ENCODE measurements at regions not wholly inside any gene's neighbourhood (a gene's known extent, or its start where the extent isn't known, plus 50 kb on each side); places are given as distances from the start of the nearest gene placed in this dataset.

DNA sequence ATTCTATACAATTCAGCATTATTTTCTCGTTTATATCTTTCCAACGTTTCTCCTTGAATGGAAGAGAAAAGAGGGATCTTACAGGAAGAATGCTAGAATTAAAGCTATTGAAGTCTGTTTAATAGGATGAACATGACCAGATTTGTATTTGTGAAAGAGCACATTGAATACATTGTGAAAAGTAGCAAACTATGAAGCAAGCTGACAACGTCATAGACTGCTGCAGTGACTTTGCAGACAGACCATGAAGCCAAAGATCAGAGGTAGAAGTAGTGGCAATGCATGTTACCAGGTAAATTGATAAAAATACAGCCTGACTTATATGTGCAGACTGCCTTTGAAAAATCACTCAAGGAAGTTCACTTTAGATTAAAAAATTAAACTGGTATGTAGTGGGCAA lies 146.1 kb downstream of the RASSF9 start:
- DNase-seq = no peak

DNA sequence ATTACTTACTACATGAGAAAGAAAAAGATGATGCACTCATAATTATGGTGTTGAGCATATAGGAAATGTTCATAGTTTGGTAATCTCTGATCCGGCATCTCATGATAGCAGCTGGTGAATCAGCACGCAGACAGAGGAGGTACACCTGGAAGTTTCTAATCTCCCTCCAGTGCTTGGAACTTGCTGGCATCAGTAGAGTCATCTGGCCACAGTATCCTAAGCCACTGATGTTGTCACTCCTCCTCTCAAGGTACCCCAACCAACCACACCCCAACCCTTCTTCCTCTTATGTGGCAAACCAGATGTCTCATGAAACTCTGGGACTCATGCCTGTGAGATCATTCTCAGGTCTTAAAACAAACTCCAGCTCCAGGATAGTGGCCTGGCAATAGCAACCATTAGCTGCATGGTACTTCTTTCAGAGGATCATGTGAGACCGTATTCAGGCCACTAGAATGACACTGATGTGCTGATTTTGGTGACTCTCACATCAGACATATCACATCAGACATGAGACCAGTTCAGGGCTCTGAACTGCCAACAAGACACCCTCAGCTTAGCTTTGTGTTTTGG lies 143.0 kb downstream of the RASSF9 start:
- no peak for DNase-seq

DNA sequence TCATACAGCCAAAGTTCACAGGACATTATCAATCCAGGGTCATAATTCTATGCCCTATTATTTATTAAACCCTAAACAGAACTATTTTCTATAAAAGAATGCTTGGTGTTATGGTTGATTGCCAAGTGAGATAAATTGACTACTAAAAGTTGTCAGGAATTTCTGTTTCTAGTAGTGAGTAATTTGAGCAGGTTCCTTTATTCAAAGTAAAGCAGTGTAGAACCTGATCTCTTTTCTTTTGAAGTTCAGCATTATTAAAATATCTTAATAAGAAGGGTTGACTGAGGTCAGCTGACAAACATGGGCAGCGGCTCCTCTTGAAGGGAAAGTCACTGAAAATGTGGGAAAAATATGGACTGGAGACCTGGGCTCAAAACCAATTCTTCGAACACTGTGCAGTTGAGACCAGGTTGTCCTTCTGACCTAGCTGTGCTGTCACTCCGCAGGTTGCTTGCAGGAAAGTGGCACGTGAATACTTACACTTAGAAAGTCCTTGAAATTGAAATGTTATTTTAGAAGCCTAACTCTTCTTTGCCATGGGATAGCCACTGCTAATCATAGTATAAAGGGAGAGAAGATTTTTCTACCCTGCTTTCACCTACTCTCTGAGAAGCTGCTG lies 141.0 kb downstream of the RASSF9 start:
- no peak for DNase-seq

DNA sequence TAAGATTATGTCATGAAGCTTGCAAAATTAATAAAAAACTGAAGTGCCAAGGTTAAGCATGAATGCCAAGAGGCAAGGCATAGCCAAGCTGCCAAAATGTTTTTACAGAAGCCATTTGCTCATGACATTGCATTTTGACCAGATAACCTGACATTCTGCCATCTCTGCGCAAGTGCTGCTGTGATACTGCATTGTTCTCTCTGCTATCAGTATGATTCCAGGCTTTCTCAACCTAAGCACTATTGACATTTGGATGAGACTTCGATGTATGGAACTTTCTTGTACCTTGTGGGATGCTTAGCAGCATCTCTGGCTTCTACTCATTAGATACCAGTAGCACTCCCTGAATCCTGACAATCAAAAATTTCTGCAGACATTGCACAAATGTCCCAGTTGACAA lies 139.2 kb downstream of the RASSF9 start:
- DNase-seq = no peak

DNA sequence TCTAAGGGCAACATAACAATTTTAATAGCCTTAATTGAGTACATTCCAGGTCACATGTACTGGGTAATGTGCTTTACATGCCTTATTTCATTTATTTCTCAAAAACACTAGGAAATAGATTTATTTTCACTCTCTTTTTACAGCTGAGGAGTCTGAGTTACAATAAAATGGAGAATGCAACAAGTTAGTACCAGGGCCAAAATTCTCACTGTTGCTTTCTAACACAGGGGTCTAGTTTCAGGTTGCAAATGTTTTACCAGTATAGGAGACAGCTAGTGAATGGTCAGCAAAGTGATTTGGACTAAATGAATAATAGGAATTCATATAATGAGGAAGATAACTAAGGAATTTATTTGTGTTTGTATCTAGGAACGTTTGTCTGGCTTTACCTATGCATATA lies 137.3 kb downstream of the RASSF9 start:
- no peak for DNase-seq

DNA sequence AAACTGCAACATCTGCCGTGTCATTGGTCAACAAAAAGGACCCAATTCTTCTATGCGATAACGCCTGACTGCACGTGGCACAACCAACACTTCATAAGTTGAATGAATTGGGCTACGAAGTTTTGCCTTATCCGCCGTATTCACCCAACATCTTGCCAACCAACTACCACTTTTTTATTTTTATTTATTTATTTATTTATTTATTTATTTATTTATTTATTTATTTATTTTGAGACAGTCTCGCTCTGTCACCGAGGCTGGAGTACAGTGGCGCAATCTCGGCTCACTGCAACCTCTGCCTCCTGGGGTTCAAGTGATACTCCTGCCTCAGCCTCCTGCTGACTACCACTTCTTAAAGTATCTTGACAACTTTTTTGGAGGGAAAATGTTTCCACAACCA lies 127.4 kb downstream of the RASSF9 start:
- DNase-seq = no peak

DNA sequence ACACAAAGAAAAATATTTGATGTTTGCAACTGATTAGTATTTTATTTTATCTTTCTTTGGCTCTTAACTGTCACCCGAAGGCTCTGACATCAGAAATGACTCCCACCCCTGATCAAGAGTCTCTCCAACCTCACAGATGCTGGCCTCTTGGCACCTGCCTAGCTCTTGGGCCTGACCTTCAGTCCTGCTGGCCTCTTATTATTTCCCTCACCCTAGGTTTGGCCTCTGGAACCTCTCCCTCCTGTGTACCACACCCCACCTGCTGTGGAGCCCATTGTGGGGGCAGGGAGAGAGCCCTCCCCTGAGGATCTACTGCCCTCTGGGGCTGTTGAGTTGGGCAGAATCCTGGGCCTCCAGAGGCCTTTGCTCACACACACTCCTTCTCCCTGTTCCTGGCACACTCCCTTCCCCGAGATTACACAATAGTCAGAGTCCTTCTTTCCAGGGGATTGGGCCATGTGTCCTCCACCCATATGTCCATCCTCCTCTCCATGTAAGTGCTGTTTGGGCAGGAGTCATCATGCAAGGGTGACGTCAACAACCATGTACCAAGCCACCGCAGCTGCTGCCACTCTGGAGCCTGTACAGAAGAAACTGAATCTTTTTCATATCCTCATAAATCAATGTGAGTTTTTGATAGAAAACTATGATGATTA lies 124.3 kb downstream of the RASSF9 start:
- peak; percentile 73 for DNase-seq

DNA sequence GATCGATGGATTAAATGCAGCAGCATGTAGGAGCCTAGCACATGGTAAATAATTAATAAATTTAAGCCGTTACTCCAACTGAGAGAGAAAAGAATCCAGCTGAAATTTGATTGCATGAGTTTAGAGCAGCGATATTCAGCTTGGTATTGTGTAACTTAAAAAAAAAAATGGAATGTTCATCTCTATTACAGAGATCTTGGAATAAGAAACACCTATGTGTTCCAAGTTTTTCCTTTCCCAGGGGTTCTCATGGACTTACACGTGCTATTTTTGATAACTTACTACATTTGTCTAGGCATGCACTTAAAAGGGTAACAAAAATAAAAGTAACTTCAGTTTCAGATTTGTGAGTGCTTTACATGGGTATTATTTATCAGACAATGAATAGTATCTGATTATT lies 122.8 kb downstream of the RASSF9 start:
- no peak for DNase-seq

DNA sequence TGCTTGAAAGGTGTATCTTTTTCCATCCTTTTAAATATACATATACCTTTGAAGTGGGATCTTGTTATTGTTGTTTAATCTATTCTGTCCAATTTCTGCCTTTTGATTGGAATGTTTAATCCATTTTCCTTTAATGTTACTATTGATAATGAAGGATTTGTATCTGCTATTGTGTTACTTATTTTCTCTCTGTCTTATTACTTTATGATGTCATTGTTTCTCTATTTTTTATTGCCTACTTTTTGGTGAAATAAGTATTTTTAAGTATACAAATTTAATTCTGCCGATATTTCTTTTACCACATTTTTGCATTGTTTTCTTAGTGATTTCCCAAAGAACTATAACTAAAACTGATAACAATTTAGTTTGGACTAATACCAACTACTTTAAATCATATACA lies 121.8 kb downstream of the RASSF9 start:
- no peak for DNase-seq

DNA sequence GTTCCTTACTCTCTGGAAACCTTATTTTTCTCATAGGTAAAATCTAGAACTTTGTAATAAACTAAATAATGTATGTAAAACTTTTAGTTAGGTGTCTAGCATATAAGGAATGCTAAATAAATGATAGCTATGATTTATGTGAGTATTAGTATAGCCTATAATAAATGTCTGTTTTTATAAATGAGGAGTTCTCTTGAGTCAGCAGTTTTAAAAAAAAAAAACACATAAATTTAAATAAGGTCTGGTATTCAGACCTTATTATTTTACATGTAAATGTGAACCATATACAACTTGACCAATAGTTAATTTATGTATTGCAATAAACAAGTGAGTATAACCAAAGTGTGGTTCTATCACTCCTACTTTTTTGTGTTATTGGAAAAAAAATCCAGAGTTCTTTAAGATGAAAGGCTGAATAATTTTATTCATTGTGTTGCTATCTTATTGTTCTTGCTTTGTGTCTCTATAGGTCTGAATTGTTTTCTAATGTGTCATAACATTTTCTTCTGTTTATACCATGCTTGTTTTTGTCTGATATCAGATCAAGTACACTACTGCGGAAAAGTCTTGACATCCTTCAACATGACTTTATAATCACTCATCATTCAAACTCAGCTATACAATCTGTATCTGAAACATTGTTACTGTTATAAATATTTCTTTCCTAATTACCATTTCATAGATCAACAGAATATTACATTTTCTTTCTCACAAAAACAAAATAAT lies 115.7 kb downstream of the RASSF9 start:
- no peak for DNase-seq

DNA sequence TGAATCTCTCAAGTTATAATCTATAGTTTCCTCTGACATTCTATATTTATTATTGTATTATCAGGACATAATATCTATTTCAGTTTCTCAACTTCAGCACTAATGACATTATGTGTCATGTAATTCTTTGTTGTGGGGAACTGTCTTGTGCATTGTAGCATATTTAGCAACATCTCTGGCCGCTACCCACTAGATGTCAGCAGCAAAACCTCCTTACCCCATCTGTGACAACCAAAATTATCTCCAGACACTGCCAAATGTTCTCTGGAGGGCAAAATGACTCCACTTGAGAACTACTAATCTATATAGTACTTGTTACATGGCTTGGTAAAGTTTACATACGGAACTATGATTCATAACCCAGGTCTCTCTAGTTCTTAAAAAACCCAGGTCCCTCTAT lies 110.2 kb downstream of the RASSF9 start:
- DNase-seq = no peak

DNA sequence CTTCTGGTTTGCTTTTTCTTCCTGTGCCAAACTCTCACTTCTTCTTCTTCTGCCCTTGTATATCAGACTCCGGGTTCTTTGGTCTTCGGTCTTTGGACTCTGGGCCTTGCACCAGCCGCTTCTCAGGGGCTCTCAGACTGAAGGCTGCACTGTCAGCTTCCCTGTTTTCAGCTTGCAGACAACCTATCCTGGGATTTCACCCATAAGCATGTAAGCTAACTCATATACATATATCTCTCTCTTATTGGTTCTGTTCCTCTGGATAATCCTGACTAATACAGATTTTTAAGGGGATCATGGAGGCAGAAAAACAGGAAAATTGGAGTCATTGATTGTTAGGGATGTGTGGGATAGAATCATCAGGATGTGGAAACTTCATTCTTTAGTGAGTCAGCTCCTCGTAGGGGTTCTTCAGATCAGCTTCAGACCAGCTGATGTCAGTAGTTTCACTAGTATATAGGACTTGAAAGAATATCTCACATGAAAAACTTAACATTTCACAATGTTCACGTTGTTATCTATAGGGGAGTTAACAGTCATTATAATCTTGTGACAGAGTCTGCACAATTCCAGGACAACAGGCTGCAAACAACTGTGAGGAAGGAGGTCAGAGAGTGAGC lies 102.9 kb downstream of the RASSF9 start:
- no peak for DNase-seq

DNA sequence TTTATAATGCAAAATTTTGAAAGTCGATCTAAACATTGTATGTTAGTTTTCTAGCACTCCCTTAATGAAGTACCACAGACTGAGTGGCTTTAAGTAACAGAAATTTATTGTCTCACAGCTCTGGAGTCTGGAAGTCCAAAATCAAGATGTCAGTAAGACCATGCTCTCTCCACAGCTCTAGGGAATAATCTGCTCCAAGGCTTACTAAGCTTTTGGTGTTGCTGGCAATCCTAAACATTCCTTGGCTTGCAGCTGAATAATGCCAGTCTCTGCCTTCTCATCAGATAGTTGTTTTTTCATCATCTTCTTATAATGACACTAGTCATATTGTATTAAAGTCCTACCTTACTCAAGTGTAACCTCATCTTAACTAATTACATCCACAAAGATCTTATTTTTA lies 102.2 kb downstream of the RASSF9 start:
- no peak for DNase-seq

DNA sequence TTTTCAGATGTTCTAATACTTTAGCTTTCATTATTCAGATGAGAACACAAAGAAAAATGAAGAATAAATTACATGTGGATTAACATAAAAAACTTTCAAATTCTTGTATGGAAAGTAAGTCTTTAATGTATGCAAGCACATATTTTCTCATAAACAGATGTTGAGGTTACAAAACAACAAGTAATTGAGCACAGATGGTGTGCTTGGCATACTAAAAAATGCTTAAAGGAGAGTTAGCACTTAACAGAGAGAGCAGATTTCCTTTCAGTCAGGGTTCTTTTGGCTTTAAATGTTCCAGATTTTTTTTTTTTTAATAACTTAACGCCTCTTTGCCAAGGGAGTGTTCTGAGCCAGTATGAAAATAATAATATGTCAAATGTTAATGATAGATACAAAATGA lies 96.0 kb downstream of the RASSF9 start:
- DNase-seq = no peak

DNA sequence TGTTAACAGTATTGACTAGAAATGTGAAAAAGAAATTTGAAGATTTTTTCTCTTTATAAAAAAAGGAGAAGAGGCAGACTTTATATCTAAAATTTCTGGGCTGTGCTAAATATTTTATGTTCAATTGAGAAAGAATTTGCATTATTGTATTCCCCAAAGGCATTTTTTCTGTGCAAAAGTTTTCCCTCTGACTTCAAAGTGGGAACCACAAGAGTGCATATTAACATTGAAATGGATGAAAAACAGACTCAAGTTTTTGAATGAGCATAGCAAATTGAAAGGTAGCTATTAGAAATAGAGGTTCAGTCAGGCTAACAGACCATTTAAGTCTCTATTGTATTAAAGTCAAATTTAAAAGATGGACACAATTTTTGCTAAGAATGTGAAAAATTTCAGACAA lies 95.2 kb downstream of the RASSF9 start:
- DNase-seq = no peak

DNA sequence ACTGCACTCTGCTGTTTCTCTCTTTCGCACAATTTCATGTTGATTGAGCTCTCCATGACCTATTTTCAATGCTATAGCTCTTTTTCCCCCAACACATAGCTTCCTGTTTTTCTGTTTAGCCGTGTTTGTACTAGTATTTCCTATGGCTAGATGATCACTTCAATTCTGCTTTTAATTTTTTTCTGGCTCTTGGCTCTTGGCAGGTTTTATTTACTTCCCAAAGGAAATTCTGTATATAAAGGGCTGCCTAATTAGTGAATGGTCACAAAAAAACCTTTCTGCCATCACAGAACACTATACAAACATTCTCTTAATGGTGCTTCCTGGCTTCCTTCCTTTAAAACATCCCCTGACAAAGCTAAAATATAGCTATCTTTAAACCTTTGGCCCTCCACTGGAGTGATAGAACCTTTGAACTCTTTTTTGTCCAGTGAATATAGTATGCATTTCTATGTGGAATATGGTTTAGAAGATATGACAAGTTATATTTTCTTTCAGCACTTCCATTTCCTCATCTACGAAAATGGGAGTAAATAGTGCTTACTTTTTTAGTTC lies 88.2 kb downstream of the RASSF9 start:
- DNase-seq = no peak
